ENCODE measurements at regions not wholly inside any gene's neighbourhood (a gene's known extent, or its start where the extent isn't known, plus 50 kb on each side); places are given as distances from the start of the nearest gene placed in this dataset.

GRCh38 chr12:114032801-114033200, 66.7 kb upstream of the RBM19 start:
- TF ChIP-seq STAT5B (CRISPR knock-in tag; IDR thresholded peaks at IDR 0.05) = no peak
- TF ChIP-seq CTCF (IDR thresholded peaks at IDR 0.05 in 2 of 3, conservative IDR thresholded peaks at IDR 0.05 in 1 of 3; ENCODE audit: insufficient read depth in 2 of 3, low read depth in 1 of 3, low read length in 3 of 3) = no peak
- no peak for TF ChIP-seq EP300 (IDR thresholded peaks at IDR 0.05; ENCODE audit: low read length)
- TF ChIP-seq ESRRA (IDR thresholded peaks at IDR 0.05; ENCODE audit: borderline replicate concordance, low read depth) = no peak
- no peak for TF ChIP-seq ZNF384 (IDR thresholded peaks at IDR 0.05; ENCODE audit: low read depth, low read length)
- TF ChIP-seq HIVEP1 (CRISPR knock-in tag; IDR thresholded peaks at IDR 0.05) = no peak
- TF ChIP-seq SMC3 (conservative IDR thresholded peaks at IDR 0.05; ENCODE audit: insufficient read depth, low read depth, low read length) = no peak
